Kidney (tissue), 13 donors: ENCODE measurements at regions not wholly inside any gene's neighbourhood (a gene's known extent, or its start where the extent isn't known, plus 50 kb on each side); places are given as distances from the start of the nearest gene placed in this dataset.

Experiments
- DNase-seq, 5 donors: peaks; one replicate each; pipeline ENCODE4 v3.0.0-alpha.2; 2013 to 2020
- FAIRE-seq: peaks from 2 replicates; lab custom pipeline; 2012; peaks lifted over from hg19 to GRCh38; lab: Jason Lieb, UNC
- H3K27ac ChIP-seq, 2 donors: one replicate each; pipeline ENCODE4 v1.7.0; 2013; ENCODE audit warnings: low read depth in 2 of 2, low read length in 2 of 2, inconsistent platforms in 1 of 2
- H3K27me3 ChIP-seq: one replicate; pipeline ENCODE4 v1.7.1; 2013; ENCODE audit warnings: low read length, inconsistent platforms; ENCODE audit not compliant: control insufficient read depth, insufficient read depth
- H3K36me3 ChIP-seq, 3 donors: one replicate each; pipeline versions ENCODE4 v1.7.0 to v1.7.1; 2013; ENCODE audit warnings: low read length in 3 of 3, control low read depth in 1 of 3, inconsistent platforms in 1 of 3; ENCODE audit not compliant: insufficient read depth in 3 of 3, control insufficient read depth in 2 of 3
- H3K4me1 ChIP-seq, 3 donors: one replicate each; pipeline versions ENCODE4 v1.7.0 to v1.7.1; 2013; ENCODE audit warnings: low read length in 3 of 3, inconsistent platforms in 1 of 3, low read depth in 1 of 3; ENCODE audit not compliant: control insufficient read depth in 2 of 3, insufficient read depth in 2 of 3
- H3K4me3 ChIP-seq, 3 donors: one replicate each; pipeline versions ENCODE4 v1.7.0 to v1.8.1; 2013; ENCODE audit warnings: low read length in 3 of 3, control low read depth in 1 of 3, inconsistent platforms in 1 of 3
- H3K9ac ChIP-seq, 3 donors: one replicate each; pipeline versions ENCODE4 v1.7.0 to v1.7.1; 2013; ENCODE audit warnings: low read length in 3 of 3, control low read depth in 1 of 3, inconsistent platforms in 1 of 3
- H3K9me3 ChIP-seq, 3 donors: one replicate each; pipeline versions ENCODE4 v1.7.0 to v1.7.1; 2013; ENCODE audit warnings: low read length in 3 of 3, control low read depth in 1 of 3, inconsistent platforms in 1 of 3; ENCODE audit not compliant: control insufficient read depth in 2 of 3, insufficient read depth in 1 of 3
- CTCF ChIP-seq: IDR thresholded peaks from 3 replicates; pipeline ENCODE4 v1.5.1; 2012; ENCODE audit warnings: mild to moderate bottlenecking, moderate library complexity, borderline replicate concordance; ENCODE audit not compliant: insufficient read depth; ENCODE audit errors: extremely low read depth
- intact Hi-C: fragments of 100-400 bp; cut with DNase I; formaldehyde crosslinking; loops from one replicate; pipeline ENCODE4 v1.11.1; 2022
- donor health status: control.
- donor health status: control.
- donor health status: control.
- donor health status: control.
- donor health status: control.
- donor health status: DM: yes; HTN: yes; CAD: no.
- donor health status: Normal renal cell carcinoma (clear cell type).

GRCh38 chr10:3708852-3709251 is 76.2 kb downstream of the KLF6 start:
- Histone ChIP-seq H3K36me3 (no peaks in the 10 kb centered on the region), H3K4me3 (no peak overlapping the region), H3K9me3 (peaks cover 0 to 10% (median 2%) of the 10 kb centered on the region in 3 donors), H3K27me3 (no peaks in the 10 kb centered on the region), H3K4me1 (no peaks in the 10 kb centered on the region), H3K9ac (no peak overlapping the region), H3K27ac (no peak overlapping the region)
- FAIRE-seq (no peak), DNase-seq (no peak)
- TF ChIP-seq CTCF, result no peak
- intact Hi-C loops, result no loop called here

DNA sequence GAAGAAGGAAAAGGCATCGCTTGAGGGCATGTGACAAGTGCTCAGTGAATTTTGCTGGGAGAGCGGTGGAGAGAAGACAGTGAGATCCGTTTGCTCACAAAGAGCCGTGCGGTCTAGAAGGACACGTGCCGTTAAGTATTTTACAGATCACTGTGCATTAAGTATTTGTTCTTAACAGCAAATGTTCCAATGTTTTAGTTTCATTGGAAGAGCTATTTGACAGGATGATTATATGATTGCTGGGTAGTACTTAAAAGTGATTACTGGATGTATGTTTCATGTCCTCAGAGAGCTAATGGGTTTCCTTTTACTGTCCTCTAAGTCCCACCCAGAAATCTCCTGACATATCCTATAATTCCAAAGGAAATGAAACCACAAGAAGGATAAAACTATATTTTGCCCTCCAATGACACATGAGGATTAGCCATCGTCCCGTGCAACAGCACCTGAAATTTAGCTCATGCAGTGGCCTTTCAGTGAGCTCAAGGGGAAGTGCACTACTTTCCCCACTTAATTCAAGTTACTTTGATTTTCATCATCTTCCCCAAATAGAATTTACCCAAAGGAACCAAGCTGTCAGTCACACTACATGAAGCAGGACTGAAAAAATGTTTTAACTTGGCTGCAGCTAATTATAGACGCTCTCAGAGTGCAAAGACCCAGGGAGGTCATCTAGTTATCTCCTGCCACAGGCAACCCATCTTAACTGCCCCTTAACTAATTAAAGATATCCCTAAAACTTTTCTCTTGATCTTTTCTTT is 80.3 kb downstream of the KLF6 start:
- DNase-seq, result no peak

DNA sequence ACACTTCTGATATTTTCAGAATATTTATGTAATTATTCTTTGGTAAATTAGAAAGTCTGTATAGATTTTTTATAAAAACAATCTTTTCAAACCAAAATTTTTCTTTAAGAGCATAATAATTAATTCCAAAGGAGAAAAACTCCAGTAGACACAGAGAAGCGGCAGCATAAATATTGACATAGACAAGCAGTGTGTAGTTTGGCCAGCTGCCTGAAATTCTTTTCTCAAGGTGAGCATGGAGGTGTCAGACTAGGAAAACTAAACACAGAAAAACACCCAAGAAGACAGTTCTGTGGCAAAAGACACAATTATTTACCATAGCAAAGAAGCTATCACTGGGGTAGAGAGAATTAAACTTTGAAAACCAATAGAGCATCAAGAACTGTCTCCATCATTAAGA is 82.4 kb downstream of the KLF6 start:
- no peaks in the 10 kb centered on the region for H3K27me3 ChIP-seq
- no peak overlapping the region for H3K9ac ChIP-seq
- no peaks in the 10 kb centered on the region for H3K9me3 ChIP-seq
- no peak overlapping the region for H3K4me3 ChIP-seq
- H3K4me1 ChIP-seq, result no peaks in the 10 kb centered on the region
- peak in 2 of 5 donors; percentile 34 to 38 for DNase-seq
- intact Hi-C loops, result no loop called here
- no peak for FAIRE-seq
- H3K36me3 ChIP-seq, result no peaks in the 10 kb centered on the region
- H3K27ac ChIP-seq, result no peak overlapping the region
- TF ChIP-seq CTCF, result no peak

More for the DNA sequence above, 80.3 kb downstream of the KLF6 start:
- no peaks in the 10 kb centered on the region for H3K36me3 ChIP-seq
- no peaks in the 10 kb centered on the region for H3K4me1 ChIP-seq
- H3K4me3 ChIP-seq, result no peak overlapping the region
- H3K9me3 ChIP-seq, result no peaks in the 10 kb centered on the region
- intact Hi-C loops, result no loop called here
- no peak overlapping the region for H3K27ac ChIP-seq
- no peak for FAIRE-seq
- TF ChIP-seq CTCF, result no peak
- H3K9ac ChIP-seq, result no peak overlapping the region
- H3K27me3 ChIP-seq, result no peaks in the 10 kb centered on the region

GRCh38 chr10:3702056-3702546 is 82.9 kb downstream of the KLF6 start:
- Histone ChIP-seq H3K27me3 (no peaks in the 10 kb centered on the region), H3K4me3 (no peak overlapping the region), H3K9ac (no peak overlapping the region), H3K4me1 (no peaks in the 10 kb centered on the region), H3K9me3 (no peaks in the 10 kb centered on the region), H3K36me3 (no peaks in the 10 kb centered on the region), H3K27ac (no peak overlapping the region)
- DNase-seq (no peak), FAIRE-seq (no peak)
- no peak for TF ChIP-seq CTCF
- intact Hi-C loops, result no loop called here
